Spleen (tissue), 11 donors: ENCODE measurements at regions not wholly inside any gene's neighbourhood (a gene's known extent, or its start where the extent isn't known, plus 50 kb on each side); places are given as distances from the start of the nearest gene placed in this dataset.

Experiments used
- DNase-seq: peaks from one replicate; pipeline ENCODE4 v3.0.0-alpha.2; 2020
- H3K27ac ChIP-seq, 8 donors: fragments of 200-600 bp; sonication (generic) in 7 of 8; 1 replicate in 4 of 8; 2 replicates in 4 of 8; pipeline versions ENCODE4 v1.5.0 to v1.8.0; 2016 to 2021; ENCODE audit warnings: inconsistent platforms in 4 of 8, mild to moderate bottlenecking in 4 of 8, moderate library complexity in 1 of 8
- H3K27me3 ChIP-seq, 7 donors: fragments of 200-600 bp; sonication (generic) in 6 of 7; replicated peaks in 1 of 7; 1 replicate in 4 of 7; 2 replicates in 3 of 7; pipeline versions ENCODE4 v1.5.0 to v1.8.0; 2016 to 2021; ENCODE audit warnings: inconsistent platforms in 3 of 7, mild to moderate bottlenecking in 1 of 7
- H3K36me3 ChIP-seq, 6 donors: fragments of 200-600 bp; sonication (generic) in 5 of 6; 1 replicate in 4 of 6; 2 replicates in 2 of 6; pipeline versions ENCODE4 v1.5.0 to v1.8.0; 2016 to 2021; ENCODE audit warnings: inconsistent platforms in 2 of 6
- H3K4me1 ChIP-seq, 6 donors: fragments of 200-600 bp; sonication (generic) in 5 of 6; 1 replicate in 3 of 6; 2 replicates in 3 of 6; pipeline versions ENCODE4 v1.5.0 to v1.8.0; 2016 to 2021; ENCODE audit warnings: inconsistent platforms in 3 of 6
- H3K4me3 ChIP-seq, 8 donors: fragments of 200-600 bp; sonication (generic) in 7 of 8; 1 replicate in 4 of 8; 2 replicates in 4 of 8; pipeline versions ENCODE4 v1.5.0 to v1.8.0; 2016 to 2021; ENCODE audit warnings: inconsistent platforms in 4 of 8, mild to moderate bottlenecking in 4 of 8, moderate library complexity in 2 of 8
- H3K9me3 ChIP-seq, 8 donors: fragments of 200-600 bp; sonication (generic) in 7 of 8; 1 replicate in 4 of 8; 2 replicates in 4 of 8; pipeline versions ENCODE4 v1.5.0 to v1.8.0; 2016 to 2021; ENCODE audit warnings: inconsistent platforms in 4 of 8
- POLR2A ChIP-seq, 3 donors: fragments of 450-650 bp; IDR thresholded peaks; one replicate each; pipeline ENCODE4 v1.5.1; 2017; ENCODE audit warnings: antibody characterized with exemption in 3 of 3, mild to moderate bottlenecking in 1 of 3
- POLR2AphosphoS5 ChIP-seq, 3 donors: sonication (generic); formaldehyde crosslinking; IDR thresholded peaks; one replicate each; pipeline ENCODE4 v1.5.1; 2017; ENCODE audit warnings: antibody characterized with exemption in 3 of 3
- WGBS, 5 donors: extraction: QIAGEN DNeasy Blood & Tissue Kit in 3 of 5; methylation state at CpG; one replicate each; pipeline versions ENCODE4 v1.1.5 to v1.1.7; 2013 to 2018; 5-methylcytosine and 5-hydroxymethylcytosine counted together
- intact Hi-C: fragments of 100-400 bp; cut with DNase I; formaldehyde crosslinking; loops from one replicate; pipeline ENCODE4 v1.15.0; 2023; ENCODE audit warnings: low total_unique reads
- TF ChIP-seq, protein P1 (sequence below), 11 experiments: fragments of 200-600 bp in 7 of 11; fragments of 450-650 bp in 4 of 11; sonication (generic) in 4 of 11; IDR thresholded peaks in 8 of 11; conservative IDR thresholded peaks in 3 of 11; 1 replicate in 7 of 11; 2 replicates in 4 of 11; pipeline versions ENCODE4 v1.4.0 to v1.8.0; 2016 to 2021; ENCODE audit warnings: antibody characterized with exemption in 11 of 11, inconsistent platforms in 4 of 11, mild to moderate bottlenecking in 1 of 11
- donor health status: healthy with polysubstance abuse.
- donor health status: DM: no; HTN: no; CAD: no; lungs with moderate emphysema.
- donor health status: DM: no; HTN: no; CAD: no.
- donor health status: Bipolar disorder and iron deficiency.
- donor health status: healthy.
- donor health status: DM: no; HTN: no; CAD: no.
- donor health status: DM: yes; HTN: yes; CAD: no.

GRCh38 chr13:44206434-44206833 is 167.2 kb upstream of the SERP2 start:
- Histone ChIP-seq H3K27me3 (no peaks in the 10 kb centered on the region), H3K36me3 (no peaks in the 10 kb centered on the region), H3K4me1 (no peaks in the 10 kb centered on the region), H3K27ac (no peak overlapping the region), H3K9me3 (peaks cover 0 to 10% (median 5%) of the 10 kb centered on the region in 8 donors), H3K4me3 (no peak overlapping the region)
- intact Hi-C loops = no loop called here
- 33 to 64% (median 54%) methylated on average over 3 of the region's 3 CpGs for WGBS, 5 donors
- DNase-seq = no peak
- TF ChIP-seq, protein P1, sequence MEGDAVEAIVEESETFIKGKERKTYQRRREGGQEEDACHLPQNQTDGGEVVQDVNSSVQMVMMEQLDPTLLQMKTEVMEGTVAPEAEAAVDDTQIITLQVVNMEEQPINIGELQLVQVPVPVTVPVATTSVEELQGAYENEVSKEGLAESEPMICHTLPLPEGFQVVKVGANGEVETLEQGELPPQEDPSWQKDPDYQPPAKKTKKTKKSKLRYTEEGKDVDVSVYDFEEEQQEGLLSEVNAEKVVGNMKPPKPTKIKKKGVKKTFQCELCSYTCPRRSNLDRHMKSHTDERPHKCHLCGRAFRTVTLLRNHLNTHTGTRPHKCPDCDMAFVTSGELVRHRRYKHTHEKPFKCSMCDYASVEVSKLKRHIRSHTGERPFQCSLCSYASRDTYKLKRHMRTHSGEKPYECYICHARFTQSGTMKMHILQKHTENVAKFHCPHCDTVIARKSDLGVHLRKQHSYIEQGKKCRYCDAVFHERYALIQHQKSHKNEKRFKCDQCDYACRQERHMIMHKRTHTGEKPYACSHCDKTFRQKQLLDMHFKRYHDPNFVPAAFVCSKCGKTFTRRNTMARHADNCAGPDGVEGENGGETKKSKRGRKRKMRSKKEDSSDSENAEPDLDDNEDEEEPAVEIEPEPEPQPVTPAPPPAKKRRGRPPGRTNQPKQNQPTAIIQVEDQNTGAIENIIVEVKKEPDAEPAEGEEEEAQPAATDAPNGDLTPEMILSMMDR (IDR thresholded peaks at IDR 0.05 in 8 of 11, conservative IDR thresholded peaks at IDR 0.05 in 3 of 11) = no peak
- TF ChIP-seq POLR2A (IDR thresholded peaks at IDR 0.05) (no peak), POLR2AphosphoS5 (IDR thresholded peaks at IDR 0.05) (no peak)

DNA sequence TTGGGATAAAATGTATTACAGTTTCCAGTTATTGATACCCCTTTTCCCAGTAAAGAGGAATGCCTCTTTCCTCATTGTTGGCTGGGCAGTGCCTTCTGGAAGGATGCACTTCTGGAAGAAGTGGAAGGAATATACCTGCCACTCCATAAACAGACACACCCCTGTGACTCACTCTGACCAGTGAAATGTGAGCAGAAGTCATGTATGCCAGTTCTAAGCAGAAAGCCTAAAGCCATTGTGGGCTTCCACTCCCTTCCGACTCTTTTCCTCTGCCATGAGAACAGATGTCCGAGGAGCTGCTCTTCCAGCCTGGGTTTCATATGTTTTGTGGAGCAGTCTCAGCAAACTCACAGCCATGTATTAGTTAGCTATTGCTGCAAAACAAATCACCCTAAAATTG is 166.1 kb upstream of the SERP2 start:
- no peak for TF ChIP-seq POLR2AphosphoS5 (IDR thresholded peaks at IDR 0.05)
- no peak for TF ChIP-seq POLR2A (IDR thresholded peaks at IDR 0.05)
- TF ChIP-seq, protein P1 (IDR thresholded peaks at IDR 0.05 in 8 of 11, conservative IDR thresholded peaks at IDR 0.05 in 3 of 11) = no peak
- Histone ChIP-seq H3K9me3 (peaks cover 0 to 10% (median 5%) of the 10 kb centered on the region in 8 donors), H3K27ac (no peak overlapping the region), H3K4me3 (no peak overlapping the region), H3K4me1 (no peaks in the 10 kb centered on the region), H3K36me3 (no peaks in the 10 kb centered on the region), H3K27me3 (no peaks in the 10 kb centered on the region)
- DNase-seq = no peak
- intact Hi-C loops = no loop called here
- WGBS, 5 donors = 91 to 100% (median 97%) methylated on average over 2 of the region's 2 CpGs

GRCh38 chr13:44210525-44210924 is 163.1 kb upstream of the SERP2 start:
- Histone ChIP-seq H3K4me1 (no peaks in the 10 kb centered on the region), H3K4me3 (no peak overlapping the region), H3K27me3 (no peaks in the 10 kb centered on the region), H3K9me3 (peaks cover 0 to 10% (median 5%) of the 10 kb centered on the region in 8 donors), H3K36me3 (no peaks in the 10 kb centered on the region), H3K27ac (no peak overlapping the region)
- intact Hi-C loops = no loop called here
- TF ChIP-seq POLR2A (IDR thresholded peaks at IDR 0.05) = no peak
- TF ChIP-seq, protein P1 (IDR thresholded peaks at IDR 0.05 in 8 of 11, conservative IDR thresholded peaks at IDR 0.05 in 3 of 11) = no peak
- no peak for TF ChIP-seq POLR2AphosphoS5 (IDR thresholded peaks at IDR 0.05)
- WGBS, 5 donors = 83 to 92% (median 90%) methylated on average over 2 of the region's 2 CpGs
- DNase-seq = no peak

GRCh38 chr13:44211286-44211685 is 162.3 kb upstream of the SERP2 start:
- DNase-seq = no peak
- Histone ChIP-seq H3K4me3 (no peak overlapping the region), H3K27me3 (no peaks in the 10 kb centered on the region), H3K4me1 (no peaks in the 10 kb centered on the region), H3K36me3 (no peaks in the 10 kb centered on the region), H3K27ac (no peak overlapping the region), H3K9me3 (peaks cover 0 to 4% (median 0%) of the 10 kb centered on the region in 8 donors)
- 80 to 85% (median 83%) methylated on average over 4 of the region's 4 CpGs for WGBS, 5 donors
- TF ChIP-seq POLR2A (IDR thresholded peaks at IDR 0.05) (no peak), POLR2AphosphoS5 (IDR thresholded peaks at IDR 0.05) (no peak)
- TF ChIP-seq, protein P1 (IDR thresholded peaks at IDR 0.05 in 8 of 11, conservative IDR thresholded peaks at IDR 0.05 in 3 of 11) = no peak
- intact Hi-C loops = no loop called here
